WTC11 (cell line): ENCODE measurements at regions not wholly inside any gene's neighbourhood (a gene's known extent, or its start where the extent isn't known, plus 50 kb on each side); places are given as distances from the start of the nearest gene placed in this dataset.

Source experiments
- ATAC-seq: fragments of 200-7000 bp; cut with Tn5 transposase; 2 replicates; pipeline ENCODE4 v1.10.0; 2021; ENCODE audit warnings: mild to moderate bottlenecking, moderate library complexity
- CTCF ChIA-PET: fragments of 300-600 bp; sonication (Branson Sonifier 250); formaldehyde crosslinking; loops from one replicate; lab custom pipeline; 2021; ENCODE audit warnings: antibody characterized with exemption; lab: Charles Lee
- POLR2A ChIA-PET: fragments of 350-600 bp; sonication (Branson Sonifier 250); formaldehyde crosslinking; loops from one replicate; lab custom pipeline; 2021; ENCODE audit warnings: antibody characterized with exemption; lab: Charles Lee
- DNase-seq: peaks from one replicate; pipeline ENCODE4 v3.0.0; 2021; ENCODE audit warnings: low spot score
- H3K27ac Mint-ChIP-seq: 2 replicates; pipeline ENCODE4 v1.8.0; 2021; ENCODE audit warnings: mixed read lengths
- H3K27me3 Mint-ChIP-seq: 2 replicates; pipeline ENCODE4 v1.8.0; 2021; ENCODE audit warnings: low read depth, mild to moderate bottlenecking, moderate library complexity, mixed read lengths
- H3K36me3 Mint-ChIP-seq: 2 replicates; pipeline ENCODE4 v1.8.0; 2021; ENCODE audit warnings: mixed read lengths
- H3K4me1 Mint-ChIP-seq: 2 replicates; pipeline ENCODE4 v1.8.0; 2022; ENCODE audit warnings: mixed read lengths
- H3K4me3 Mint-ChIP-seq: 2 replicates; pipeline ENCODE4 v1.8.0; 2021; ENCODE audit warnings: mild to moderate bottlenecking, moderate library complexity, mixed read lengths
- H3K9me3 Mint-ChIP-seq: 2 replicates; pipeline ENCODE4 v1.8.0; 2021; ENCODE audit warnings: mixed read lengths
- CREB1 ChIP-seq: sonication (generic); formaldehyde crosslinking; IDR thresholded peaks from 2 replicates; pipeline ENCODE4 v1.8.0; 2023; ENCODE audit warnings: mild to moderate bottlenecking, missing genetic modification reagents
- E2F1 ChIP-seq: sonication (generic); formaldehyde crosslinking; IDR thresholded peaks from 2 replicates; pipeline ENCODE4 v1.8.0; 2022; ENCODE audit warnings: mild to moderate bottlenecking, missing genetic modification reagents
- E2F5 ChIP-seq: sonication (generic); formaldehyde crosslinking; IDR thresholded peaks from 2 replicates; pipeline ENCODE4 v1.8.1; 2022; ENCODE audit warnings: mild to moderate bottlenecking, moderate library complexity, missing genetic modification reagents
- ERG ChIP-seq: fragments of 250-450 bp; sonication (Bioruptor Pico); IDR thresholded peaks from 2 replicates; pipeline ENCODE4 v1.8.0; 2021; ENCODE audit warnings: mild to moderate bottlenecking
- HMGA2 ChIP-seq: fragments of 250-450 bp; sonication (Bioruptor Pico); IDR thresholded peaks from 2 replicates; pipeline ENCODE4 v1.4.0; 2021; ENCODE audit warnings: mild to moderate bottlenecking, moderate library complexity
- IRF1 ChIP-seq: sonication (generic); formaldehyde crosslinking; IDR thresholded peaks from 2 replicates; pipeline ENCODE4 v1.8.0; 2023; ENCODE audit warnings: missing genetic modification reagents
- IRF2 ChIP-seq: sonication (generic); formaldehyde crosslinking; IDR thresholded peaks from 2 replicates; pipeline ENCODE4 v1.8.0; 2022; ENCODE audit warnings: low read depth, missing genetic modification reagents, borderline replicate concordance
- JAZF1 ChIP-seq: fragments of 250-450 bp; sonication (Bioruptor Pico); IDR thresholded peaks from 2 replicates; pipeline ENCODE4 v1.9.0; 2021; ENCODE audit warnings: moderate library complexity, mild to moderate bottlenecking, inconsistent platforms
- MAX ChIP-seq: sonication (generic); formaldehyde crosslinking; IDR thresholded peaks from 2 replicates; pipeline ENCODE4 v1.8.0; 2022; ENCODE audit warnings: mild to moderate bottlenecking, missing genetic modification reagents
- MXD4 ChIP-seq: fragments of 250-450 bp; sonication (Bioruptor Pico); IDR thresholded peaks from 2 replicates; pipeline ENCODE4 v1.8.0; 2021; ENCODE audit warnings: mild to moderate bottlenecking, moderate library complexity, borderline replicate concordance
- NR2C2 ChIP-seq: sonication (generic); formaldehyde crosslinking; IDR thresholded peaks from 2 replicates; pipeline ENCODE4 v1.8.0; 2022; ENCODE audit warnings: mild to moderate bottlenecking, missing genetic modification reagents
- STAT6 ChIP-seq: sonication (generic); formaldehyde crosslinking; conservative IDR thresholded peaks from 2 replicates; pipeline ENCODE4 v1.8.1; 2023; ENCODE audit warnings: mild to moderate bottlenecking, low read depth, missing genetic modification reagents, moderate library complexity
- USF1 ChIP-seq: sonication (generic); formaldehyde crosslinking; IDR thresholded peaks from 2 replicates; pipeline ENCODE4 v1.8.0; 2022; ENCODE audit warnings: mild to moderate bottlenecking, missing genetic modification reagents
- ZBTB21 ChIP-seq: sonication (generic); formaldehyde crosslinking; IDR thresholded peaks from 2 replicates; pipeline ENCODE4 v1.8.1; 2023; ENCODE audit warnings: mild to moderate bottlenecking, missing genetic modification reagents, borderline replicate concordance
- ZBTB43 ChIP-seq: sonication (generic); formaldehyde crosslinking; IDR thresholded peaks from 2 replicates; pipeline ENCODE4 v1.8.1; 2023; ENCODE audit warnings: mild to moderate bottlenecking, missing genetic modification reagents
- ZNF121 ChIP-seq: sonication (generic); formaldehyde crosslinking; IDR thresholded peaks from 2 replicates; pipeline ENCODE4 v1.8.0; 2023; ENCODE audit warnings: missing genetic modification reagents
- ZNF232 ChIP-seq: sonication (generic); formaldehyde crosslinking; IDR thresholded peaks from 2 replicates; pipeline ENCODE4 v1.8.0; 2022; ENCODE audit warnings: mild to moderate bottlenecking, missing genetic modification reagents
- ZNF317 ChIP-seq: sonication (generic); formaldehyde crosslinking; IDR thresholded peaks from 2 replicates; pipeline ENCODE4 v1.8.1; 2023; ENCODE audit warnings: low read depth, mild to moderate bottlenecking, moderate library complexity, missing genetic modification reagents, borderline replicate concordance
- ZNF512 ChIP-seq: sonication (generic); formaldehyde crosslinking; IDR thresholded peaks from 2 replicates; pipeline ENCODE4 v1.8.1; 2022; ENCODE audit warnings: missing genetic modification reagents, borderline replicate concordance

GRCh38 chr1:218660678-218661053 is 315.5 kb downstream of the TGFB2 start:
- POLR2A ChIA-PET, result no interaction called here
- no peak overlapping the region for H3K4me3 Mint-ChIP-seq
- ATAC-seq, result no peak
- no peaks in the 10 kb centered on the region for H3K9me3 Mint-ChIP-seq
- H3K4me1 Mint-ChIP-seq, result no peaks in the 10 kb centered on the region
- CTCF ChIA-PET, result no interaction called here
- H3K27ac Mint-ChIP-seq, result no peak overlapping the region
- H3K27me3 Mint-ChIP-seq, result no peaks in the 10 kb centered on the region
- TF ChIP-seq ZNF121 (CRISPR knock-in tag), result no peak
- no peak for DNase-seq
- H3K36me3 Mint-ChIP-seq, result no peaks in the 10 kb centered on the region

GRCh38 chr1:218661411-218661810 is 316.3 kb downstream of the TGFB2 start:
- H3K27ac Mint-ChIP-seq, result no peak overlapping the region
- H3K36me3 Mint-ChIP-seq, result no peaks in the 10 kb centered on the region
- ATAC-seq, result no peak
- ChIA-PET POLR2A (no interaction called here), CTCF (no interaction called here)
- DNase-seq, result no peak
- no peak overlapping the region for H3K4me3 Mint-ChIP-seq
- no peak for TF ChIP-seq ZBTB43 (CRISPR knock-in tag)
- TF ChIP-seq IRF2 (CRISPR knock-in tag), result no peak
- H3K9me3 Mint-ChIP-seq, result no peaks in the 10 kb centered on the region
- no peaks in the 10 kb centered on the region for H3K27me3 Mint-ChIP-seq
- no peaks in the 10 kb centered on the region for H3K4me1 Mint-ChIP-seq

- TF ChIP-seq IRF1 (CRISPR knock-in tag), result no peak
- no peak for TF ChIP-seq MAX (CRISPR knock-in tag)
- no peak for TF ChIP-seq MXD4 (CRISPR knock-in tag)
- TF ChIP-seq ZNF232 (CRISPR knock-in tag), result no peak
- TF ChIP-seq ZNF121 (CRISPR knock-in tag), result no peak
- TF ChIP-seq IRF2 (CRISPR knock-in tag), result no peak
- TF ChIP-seq JAZF1, result no peak
- TF ChIP-seq NR2C2 (CRISPR knock-in tag), result no peak
- no peak for TF ChIP-seq ZBTB21
- no peak for TF ChIP-seq ZNF512
- TF ChIP-seq ZNF317, result no peak
- TF ChIP-seq STAT6 (CRISPR knock-in tag), result no peak
- no peak for TF ChIP-seq HMGA2
- no peak for TF ChIP-seq USF1 (CRISPR knock-in tag)
- no peak for TF ChIP-seq E2F1 (CRISPR knock-in tag)
- no peak for TF ChIP-seq ERG (CRISPR knock-in tag)
- no peak for TF ChIP-seq E2F5
- TF ChIP-seq CREB1 (CRISPR knock-in tag), result no peak
- H3K9me3 Mint-ChIP-seq, result peaks cover 5% of the 10 kb centered on the region; the same call in 1 of the 2 replicates
- H3K27ac Mint-ChIP-seq, result no peak overlapping the region
- no peaks in the 10 kb centered on the region for H3K4me1 Mint-ChIP-seq
- ATAC-seq (no peak), DNase-seq (no peak)
- ChIA-PET CTCF (no interaction called here), POLR2A (no interaction called here)
- H3K4me3 Mint-ChIP-seq, result no peak overlapping the region
- H3K36me3 Mint-ChIP-seq, result no peaks in the 10 kb centered on the region
- no peaks in the 10 kb centered on the region for H3K27me3 Mint-ChIP-seq
Measured at GRCh38 chr1:218664385-218665170, 319.4 kb downstream of the TGFB2 start.
